B cell (primary cell): ENCODE measurements at regions not wholly inside any gene's neighbourhood (a gene's known extent, or its start where the extent isn't known, plus 50 kb on each side); places are given as distances from the start of the nearest gene placed in this dataset.

Experiments
- ATAC-seq: fragments of 200-7000 bp; cut with Tn5 transposase; one replicate; pipeline ENCODE4 v1.10.0; 2021; ENCODE audit warnings: low read depth, mild to moderate bottlenecking, moderate number of reproducible peaks, moderate library complexity
- CTCF ChIA-PET: fragments of 350-600 bp; sonication (Branson Sonifier 250); formaldehyde crosslinking; loops from one replicate; lab custom pipeline; 2021; ENCODE audit warnings: antibody characterized with exemption, inconsistent platforms; lab: Charles Lee
- POLR2A ChIA-PET: fragments of 350-600 bp; sonication (Branson Sonifier 250); formaldehyde crosslinking; loops from one replicate; lab custom pipeline; 2021; ENCODE audit warnings: antibody characterized with exemption; lab: Charles Lee
- DNase-seq: peaks from one replicate; pipeline ENCODE4 v3.0.0; 2013
- H2AFZ ChIP-seq: 2 replicates; pipeline ENCODE4 v1.6.1; 2012; ENCODE audit warnings: mild to moderate bottlenecking, low read depth, low read length; ENCODE audit not compliant: insufficient read depth, poor library complexity, severe bottlenecking
- H3K27ac ChIP-seq, 2 donors: 1 replicate in 1 of 2; 2 replicates in 1 of 2; pipeline ENCODE4 v1.5.1; 2012 to 2013; ENCODE audit warnings: low read length in 2 of 2, mild to moderate bottlenecking in 2 of 2, moderate library complexity in 1 of 2
- H3K27me3 ChIP-seq, 4 experiments: fragments of 200-600 bp in 1 of 4; sonication (generic) in 1 of 4; replicated peaks in 1 of 4; 1 replicate in 2 of 4; 2 replicates in 2 of 4; pipeline versions ENCODE4 v1.6.1 to v1.7.0; 2013 to 2016; ENCODE audit warnings: low read length in 3 of 4, mild to moderate bottlenecking in 2 of 4, mixed read lengths in 1 of 4, moderate library complexity in 1 of 4; ENCODE audit not compliant: insufficient read depth in 4 of 4, control insufficient read depth in 3 of 4; ENCODE audit errors: control extremely low read depth in 1 of 4
- H3K36me3 ChIP-seq, 2 experiments: replicated peaks in 1 of 2; 1 replicate in 1 of 2; 2 replicates in 1 of 2; pipeline versions ENCODE4 v1.6.1 to v1.7.1; 2013; ENCODE audit warnings: low read length in 1 of 2; ENCODE audit not compliant: insufficient read depth in 2 of 2, control insufficient read depth in 1 of 2; ENCODE audit errors: control extremely low read depth in 1 of 2, extremely low read depth in 1 of 2
- H3K4me1 ChIP-seq, 2 donors: fragments of 200-600 bp in 1 of 2; sonication (generic) in 1 of 2; 1 replicate in 1 of 2; 2 replicates in 1 of 2; pipeline versions ENCODE4 v1.5.1 to v1.6.1; 2013 to 2017; ENCODE audit warnings: low read length in 2 of 2; ENCODE audit not compliant: control insufficient read depth in 2 of 2, insufficient read depth in 2 of 2
- H3K4me2 ChIP-seq: replicated peaks from 2 replicates; pipeline ENCODE3; 2012; ENCODE audit warnings: mild to moderate bottlenecking, low read depth, low read length; ENCODE audit not compliant: poor library complexity, severe bottlenecking
- H3K4me3 ChIP-seq, 5 experiments: fragments of 200-600 bp in 1 of 5; sonication (generic) in 1 of 5; 1 replicate in 3 of 5; 2 replicates in 2 of 5; pipeline versions ENCODE4 v1.5.1 to v1.7.0; 2011 to 2016; ENCODE audit warnings: low read length in 4 of 5, mild to moderate bottlenecking in 4 of 5, low read depth in 2 of 5, control low read depth in 1 of 5, moderate library complexity in 1 of 5; ENCODE audit not compliant: insufficient read depth in 1 of 5; ENCODE audit errors: control extremely low read depth in 1 of 5, extremely low read depth in 1 of 5
- H3K79me2 ChIP-seq: fragments of 200-600 bp; sonication (generic); one replicate; pipeline ENCODE4 v1.6.0; 2016; ENCODE audit warnings: low read length; ENCODE audit not compliant: control insufficient read depth, insufficient read depth
- H3K9ac ChIP-seq: fragments of 200-600 bp; sonication (generic); 2 replicates; pipeline ENCODE4 v1.6.1; 2017; ENCODE audit warnings: mild to moderate bottlenecking, low read length, moderate library complexity
- H3K9me3 ChIP-seq, 3 donors: one replicate each; pipeline versions ENCODE4 v1.6.1 to v1.7.1; 2013; ENCODE audit warnings: low read length in 2 of 3; ENCODE audit not compliant: control insufficient read depth in 2 of 3, insufficient read depth in 1 of 3; ENCODE audit errors: control extremely low read depth in 1 of 3
- H4K20me1 ChIP-seq: 2 replicates; pipeline ENCODE4 v1.6.0; 2012; ENCODE audit warnings: mild to moderate bottlenecking, low read length; ENCODE audit not compliant: insufficient read depth, control insufficient read depth, poor library complexity, severe bottlenecking
- H3K27ac Mint-ChIP-seq: one replicate; pipeline ENCODE4 v1.8.0; 2021; ENCODE audit warnings: mixed read lengths
- H3K27me3 Mint-ChIP-seq: one replicate; pipeline ENCODE4 v1.8.0; 2021; ENCODE audit warnings: mixed read lengths
- H3K4me1 Mint-ChIP-seq: one replicate; pipeline ENCODE4 v1.8.0; 2021; ENCODE audit warnings: mixed read lengths
- H3K4me3 Mint-ChIP-seq: one replicate; pipeline ENCODE4 v1.8.0; 2021; ENCODE audit warnings: mixed read lengths
- H3K9me3 Mint-ChIP-seq: one replicate; pipeline ENCODE4 v1.8.0; 2022; ENCODE audit warnings: mixed read lengths; ENCODE audit not compliant: insufficient read depth
- CTCF ChIP-seq: fragments of 200-600 bp; IDR thresholded peaks from one replicate; pipeline ENCODE4 v1.8.0; 2022; ENCODE audit warnings: antibody characterized with exemption, mild to moderate bottlenecking
- EZH2 ChIP-seq: IDR thresholded peaks from 2 replicates; pipeline ENCODE4 v1.6.1; 2012; ENCODE audit warnings: borderline replicate concordance, low read depth, mild to moderate bottlenecking, moderate library complexity, low read length; ENCODE audit not compliant: insufficient read depth, poor library complexity, severe bottlenecking
- WGBS: methylation state at CpG from one replicate; pipeline ENCODE4 v1.1.5; 2013; ENCODE audit warnings: missing lambda C conversion rate; ENCODE audit not compliant: insufficient coverage; 5-methylcytosine and 5-hydroxymethylcytosine counted together
- intact Hi-C: fragments of 100-400 bp; cut with micrococcal nuclease; formaldehyde crosslinking; loops from one replicate; pipeline ENCODE4 v1.10.0; 2022

- CTCF ChIA-PET = no interaction called here
- peaks cover 2% of the 10 kb centered on the region for H3K9me3 Mint-ChIP-seq
- H3K4me1 ChIP-seq = no peaks in the 10 kb centered on the region
- no peak overlapping the region for H3K27ac ChIP-seq
- no peaks in the 10 kb centered on the region for H3K27me3 Mint-ChIP-seq
- TF ChIP-seq CTCF (no peak), EZH2 (no peak)
- H3K4me2 ChIP-seq = no peak overlapping the region
- H3K4me3 ChIP-seq = no peak overlapping the region
- H3K27ac Mint-ChIP-seq = no peak overlapping the region
- no peak overlapping the region for H3K9ac ChIP-seq
- intact Hi-C loops = no loop called here
- no peaks in the 10 kb centered on the region for H3K79me2 ChIP-seq
- no peak overlapping the region for H3K4me3 Mint-ChIP-seq
- H3K9me3 ChIP-seq = peaks cover 0 to 4% (median 0%) of the 10 kb centered on the region in 3 donors
- H4K20me1 ChIP-seq = no peaks in the 10 kb centered on the region
- no peak for ATAC-seq
- H2AFZ ChIP-seq = no peak overlapping the region
- H3K4me1 Mint-ChIP-seq = no peaks in the 10 kb centered on the region
- WGBS = 85% methylated on average over 2 of the region's 4 CpGs
- no peak for DNase-seq
- POLR2A ChIA-PET = no interaction called here
- no peaks in the 10 kb centered on the region for H3K36me3 ChIP-seq
- no peaks in the 10 kb centered on the region for H3K27me3 ChIP-seq
Measured at GRCh38 chr13:107518780-107519179, 696.6 kb downstream of the LIG4 start.

DNA sequence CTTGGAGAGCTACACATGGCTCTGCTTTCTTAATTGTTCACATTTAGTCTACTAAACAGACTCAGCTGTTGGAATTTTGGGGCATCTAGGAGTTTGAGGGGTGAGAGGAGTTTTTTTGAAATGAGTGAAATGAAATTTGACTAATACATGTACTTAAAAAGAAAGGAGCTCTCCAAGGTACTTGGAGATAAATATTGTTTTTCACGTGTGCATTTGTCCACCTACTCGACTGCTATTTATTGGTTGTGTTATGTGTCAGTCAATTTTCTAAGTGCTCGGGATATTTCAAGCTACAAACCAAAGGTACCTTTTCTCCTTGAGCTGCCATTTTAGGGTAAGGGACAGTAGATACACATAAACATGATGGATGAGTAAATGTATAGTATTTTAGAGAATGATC is 697.0 kb downstream of the LIG4 start:
- H3K4me1 Mint-ChIP-seq = no peaks in the 10 kb centered on the region
- Histone ChIP-seq H2AFZ (no peak overlapping the region), H3K9me3 (peaks cover 0 to 4% (median 0%) of the 10 kb centered on the region in 3 donors), H3K4me1 (no peaks in the 10 kb centered on the region), H3K27me3 (no peaks in the 10 kb centered on the region), H4K20me1 (no peaks in the 10 kb centered on the region), H3K36me3 (no peaks in the 10 kb centered on the region), H3K79me2 (no peaks in the 10 kb centered on the region), H3K4me2 (no peak overlapping the region), H3K27ac (no peak overlapping the region), H3K4me3 (no peak overlapping the region), H3K9ac (no peak overlapping the region)
- ChIA-PET CTCF (no interaction called here), POLR2A (no interaction called here)
- H3K9me3 Mint-ChIP-seq = peaks cover 2% of the 10 kb centered on the region
- 100% methylated on average over 1 of the region's 3 CpGs for WGBS
- H3K4me3 Mint-ChIP-seq = no peak overlapping the region
- no peaks in the 10 kb centered on the region for H3K27me3 Mint-ChIP-seq
- H3K27ac Mint-ChIP-seq = no peak overlapping the region
- DNase-seq (no peak), ATAC-seq (no peak)
- TF ChIP-seq CTCF (no peak), EZH2 (no peak)
- intact Hi-C loops = no loop called here
